H1 (cell line): ENCODE measurements at regions not wholly inside any gene's neighbourhood (a gene's known extent, or its start where the extent isn't known, plus 50 kb on each side); places are given as distances from the start of the nearest gene placed in this dataset.

Source experiments
- KDM1A ChIP-seq: fragments of 200-600, 300-600 bp; sonication (generic); IDR thresholded peaks from 2 replicates; pipeline ENCODE4 v1.7.1; 2016; ENCODE audit warnings: mild to moderate bottlenecking, low read length, borderline replicate concordance

GRCh38 chr6:76644231-76644630, 571.8 kb upstream of the IMPG1 start (continued):
- TF ChIP-seq KDM1A, result no peak
